GM13977 (cell line): ENCODE measurements at regions not wholly inside any gene's neighbourhood (a gene's known extent, or its start where the extent isn't known, plus 50 kb on each side); places are given as distances from the start of the nearest gene placed in this dataset.

Source experiments
- DNase-seq: peaks from one replicate; pipeline ENCODE4 v3.0.0; 2012; ENCODE audit warnings: low spot score
- CTCF ChIP-seq: IDR thresholded peaks from 2 replicates; pipeline ENCODE4 v1.5.1; 2012; ENCODE audit warnings: mild to moderate bottlenecking, control low read depth; ENCODE audit not compliant: insufficient read depth; ENCODE audit errors: extremely low read depth, missing control alignments
- in situ Hi-C: fragments of 300-500 bp; cut with MboI; formaldehyde crosslinking; loops from one replicate; pipeline ENCODE4 v1.12.0; 2022; ENCODE audit warnings: low sequenced_read_pairs, low pct_unique_long_range_greater_than_20kb, mixed read lengths, inconsistent platforms; ENCODE audit not compliant: unreplicated experiment

- in situ Hi-C loops: no loop called here
- TF ChIP-seq CTCF: no peak
Measured at GRCh38 chr3:30233913-30234646, 372.3 kb upstream of the TGFBR2 start.

GRCh38 chr3:30236011-30236410 is 370.4 kb upstream of the TGFBR2 start:
- in situ Hi-C loops: no loop called here
- TF ChIP-seq CTCF: no peak
- no peak for DNase-seq

More at GRCh38 chr3:30233913-30234646, 372.3 kb upstream of the TGFBR2 start:
- no peak for DNase-seq

- in situ Hi-C loops: no loop called here
- no peak for DNase-seq
- no peak for TF ChIP-seq CTCF
Measured at GRCh38 chr3:30241721-30242120, 364.7 kb upstream of the TGFBR2 start.

- TF ChIP-seq CTCF: no peak
- in situ Hi-C loops: no loop called here
- DNase-seq: no peak
Measured at GRCh38 chr3:30245858-30246622, 360.4 kb upstream of the TGFBR2 start.

GRCh38 chr3:30248423-30248822 is 358.0 kb upstream of the TGFBR2 start:
- no peak for DNase-seq
- in situ Hi-C loops: no loop called here
- TF ChIP-seq CTCF: no peak

GRCh38 chr3:30252474-30252873 is 353.9 kb upstream of the TGFBR2 start:
- DNase-seq: no peak
- in situ Hi-C loops: no loop called here
- no peak for TF ChIP-seq CTCF
